Nephron progenitor cell (in vitro differentiated cells): ENCODE measurements at regions not wholly inside any gene's neighbourhood (a gene's known extent, or its start where the extent isn't known, plus 50 kb on each side); places are given as distances from the start of the nearest gene placed in this dataset.

Experiments
- DNase-seq: peaks from one replicate; pipeline ENCODE4 v3.0.0; 2021
- H3K27ac Mint-ChIP-seq: 2 replicates; pipeline ENCODE4 v1.8.0; 2021; ENCODE audit warnings: mild to moderate bottlenecking, moderate library complexity, mixed read lengths
- H3K27me3 Mint-ChIP-seq: 2 replicates; pipeline ENCODE4 v1.8.0; 2021; ENCODE audit warnings: mild to moderate bottlenecking, low read depth, mixed read lengths; ENCODE audit not compliant: poor library complexity
- H3K36me3 Mint-ChIP-seq: 2 replicates; pipeline ENCODE4 v1.8.0; 2021; ENCODE audit warnings: low read depth, mixed read lengths
- H3K4me1 Mint-ChIP-seq: 2 replicates; pipeline ENCODE4 v1.8.0; 2021; ENCODE audit warnings: mixed read lengths
- H3K4me3 Mint-ChIP-seq: 2 replicates; pipeline ENCODE4 v1.8.0; 2021; ENCODE audit warnings: mild to moderate bottlenecking, moderate library complexity, mixed read lengths
- H3K9me3 Mint-ChIP-seq: 2 replicates; pipeline ENCODE4 v1.8.0; 2021; ENCODE audit warnings: mild to moderate bottlenecking, moderate library complexity, mixed read lengths
- TF ChIP-seq, protein P1 (sequence below): fragments of 200-600 bp; sonication (generic); IDR thresholded peaks from 2 replicates; pipeline ENCODE4 v1.5.0; 2021; ENCODE audit warnings: antibody characterized with exemption

- Mint-ChIP-seq H3K36me3 (no peaks in the 10 kb centered on the region), H3K27ac (no peak overlapping the region), H3K4me3 (no peak overlapping the region), H3K9me3 (no peaks in the 10 kb centered on the region), H3K4me1 (no peaks in the 10 kb centered on the region), H3K27me3 (peaks cover 3% of the 10 kb centered on the region)
- TF ChIP-seq, protein P1, sequence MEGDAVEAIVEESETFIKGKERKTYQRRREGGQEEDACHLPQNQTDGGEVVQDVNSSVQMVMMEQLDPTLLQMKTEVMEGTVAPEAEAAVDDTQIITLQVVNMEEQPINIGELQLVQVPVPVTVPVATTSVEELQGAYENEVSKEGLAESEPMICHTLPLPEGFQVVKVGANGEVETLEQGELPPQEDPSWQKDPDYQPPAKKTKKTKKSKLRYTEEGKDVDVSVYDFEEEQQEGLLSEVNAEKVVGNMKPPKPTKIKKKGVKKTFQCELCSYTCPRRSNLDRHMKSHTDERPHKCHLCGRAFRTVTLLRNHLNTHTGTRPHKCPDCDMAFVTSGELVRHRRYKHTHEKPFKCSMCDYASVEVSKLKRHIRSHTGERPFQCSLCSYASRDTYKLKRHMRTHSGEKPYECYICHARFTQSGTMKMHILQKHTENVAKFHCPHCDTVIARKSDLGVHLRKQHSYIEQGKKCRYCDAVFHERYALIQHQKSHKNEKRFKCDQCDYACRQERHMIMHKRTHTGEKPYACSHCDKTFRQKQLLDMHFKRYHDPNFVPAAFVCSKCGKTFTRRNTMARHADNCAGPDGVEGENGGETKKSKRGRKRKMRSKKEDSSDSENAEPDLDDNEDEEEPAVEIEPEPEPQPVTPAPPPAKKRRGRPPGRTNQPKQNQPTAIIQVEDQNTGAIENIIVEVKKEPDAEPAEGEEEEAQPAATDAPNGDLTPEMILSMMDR: no peak
- no peak for DNase-seq
Measured at GRCh38 chr6:85044361-85044760, 280.0 kb upstream of the TBX18 start.

GRCh38 chr6:85041376-85041775, 277.0 kb upstream of the TBX18 start:
- Mint-ChIP-seq H3K4me1 (no peaks in the 10 kb centered on the region), H3K27me3 (peaks cover 6% of the 10 kb centered on the region)

DNA sequence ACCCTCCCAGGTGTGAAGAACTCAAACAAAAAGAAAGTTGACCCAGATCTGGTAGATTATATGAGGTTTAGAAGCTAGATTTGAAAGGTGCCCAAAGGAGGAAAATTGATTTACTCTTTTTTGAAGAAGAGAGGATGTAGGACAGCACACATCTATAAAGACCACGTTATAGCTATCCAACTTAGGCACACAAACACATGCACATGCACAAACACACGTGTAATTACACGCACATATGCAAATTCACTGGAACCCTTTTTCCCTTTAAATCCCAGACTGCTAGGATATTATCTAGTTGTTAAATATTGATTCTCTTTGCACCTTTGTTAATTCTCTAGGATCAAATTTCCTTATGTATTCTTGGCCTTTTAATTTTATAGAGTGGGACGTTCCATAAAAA, 272.8 kb upstream of the TBX18 start:
- peaks cover 12% of the 10 kb centered on the region for H3K9me3 Mint-ChIP-seq
- H3K4me3 Mint-ChIP-seq: no peak overlapping the region
- H3K4me1 Mint-ChIP-seq: no peaks in the 10 kb centered on the region
- no peak for DNase-seq
- peaks cover 3% of the 10 kb centered on the region for H3K27me3 Mint-ChIP-seq
- TF ChIP-seq, protein P1: no peak
- H3K36me3 Mint-ChIP-seq: peaks cover 4% of the 10 kb centered on the region
- H3K27ac Mint-ChIP-seq: no peak overlapping the region

More at GRCh38 chr6:85041376-85041775, 277.0 kb upstream of the TBX18 start:
- H3K9me3 Mint-ChIP-seq: no peaks in the 10 kb centered on the region
- TF ChIP-seq, protein P1: no peak
- DNase-seq: no peak
- H3K4me3 Mint-ChIP-seq: no peak overlapping the region
- no peaks in the 10 kb centered on the region for H3K36me3 Mint-ChIP-seq
- no peak overlapping the region for H3K27ac Mint-ChIP-seq

GRCh38 chr6:85035766-85036165, 271.4 kb upstream of the TBX18 start:
- H3K4me1 Mint-ChIP-seq: no peaks in the 10 kb centered on the region
- H3K9me3 Mint-ChIP-seq: peaks cover 12% of the 10 kb centered on the region
- TF ChIP-seq, protein P1: no peak
- H3K4me3 Mint-ChIP-seq: no peak overlapping the region
- no peak for DNase-seq
- H3K27me3 Mint-ChIP-seq: peaks cover 3% of the 10 kb centered on the region
- no peak overlapping the region for H3K27ac Mint-ChIP-seq
- H3K36me3 Mint-ChIP-seq: peaks cover 4% of the 10 kb centered on the region

DNA sequence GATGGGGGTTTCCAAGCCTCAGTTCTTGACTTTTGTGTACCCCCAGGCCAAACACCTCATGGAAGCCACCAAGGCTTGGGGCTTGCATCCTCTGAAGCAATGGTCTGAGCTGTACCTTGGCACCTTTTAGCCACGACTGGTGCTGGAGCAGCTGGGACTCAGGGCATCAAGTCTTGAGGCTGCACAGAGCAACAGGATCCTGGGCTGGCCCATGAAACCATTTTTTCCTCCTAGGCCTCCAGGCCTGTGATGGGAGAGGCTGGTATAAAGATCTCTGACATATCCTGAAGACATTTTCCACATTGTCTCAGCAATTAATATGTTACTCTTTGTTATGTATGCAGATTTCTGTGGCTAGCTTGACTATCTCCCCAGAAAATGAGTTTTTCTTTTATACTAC, 269.1 kb upstream of the TBX18 start:
- DNase-seq: no peak
- TF ChIP-seq, protein P1: no peak
- H3K27ac Mint-ChIP-seq: no peak overlapping the region
- no peaks in the 10 kb centered on the region for H3K4me1 Mint-ChIP-seq
- peaks cover 12% of the 10 kb centered on the region for H3K9me3 Mint-ChIP-seq
- peaks cover 3% of the 10 kb centered on the region for H3K27me3 Mint-ChIP-seq
- H3K4me3 Mint-ChIP-seq: no peak overlapping the region
- peaks cover 4% of the 10 kb centered on the region for H3K36me3 Mint-ChIP-seq

- no peak for DNase-seq
- Mint-ChIP-seq H3K9me3 (no peaks in the 10 kb centered on the region), H3K36me3 (no peaks in the 10 kb centered on the region), H3K27ac (no peak overlapping the region), H3K4me1 (no peaks in the 10 kb centered on the region), H3K27me3 (peaks cover 8% of the 10 kb centered on the region), H3K4me3 (no peak overlapping the region)
- TF ChIP-seq, protein P1: no peak
Measured at GRCh38 chr6:85026021-85026420, 261.6 kb upstream of the TBX18 start.
